Kidney (tissue), 13 donors: ENCODE measurements at regions not wholly inside any gene's neighbourhood (a gene's known extent, or its start where the extent isn't known, plus 50 kb on each side); places are given as distances from the start of the nearest gene placed in this dataset.

Experiments used
- DNase-seq, 5 donors: peaks; one replicate each; pipeline ENCODE4 v3.0.0-alpha.2; 2013 to 2020
- FAIRE-seq: peaks from 2 replicates; lab custom pipeline; 2012; peaks lifted over from hg19 to GRCh38; lab: Jason Lieb, UNC
- H3K27ac ChIP-seq, 2 donors: one replicate each; pipeline ENCODE4 v1.7.0; 2013; ENCODE audit warnings: low read depth in 2 of 2, low read length in 2 of 2, inconsistent platforms in 1 of 2
- H3K27me3 ChIP-seq: one replicate; pipeline ENCODE4 v1.7.1; 2013; ENCODE audit warnings: low read length, inconsistent platforms; ENCODE audit not compliant: control insufficient read depth, insufficient read depth
- H3K36me3 ChIP-seq, 3 donors: one replicate each; pipeline versions ENCODE4 v1.7.0 to v1.7.1; 2013; ENCODE audit warnings: low read length in 3 of 3, control low read depth in 1 of 3, inconsistent platforms in 1 of 3; ENCODE audit not compliant: insufficient read depth in 3 of 3, control insufficient read depth in 2 of 3
- H3K4me1 ChIP-seq, 3 donors: one replicate each; pipeline versions ENCODE4 v1.7.0 to v1.7.1; 2013; ENCODE audit warnings: low read length in 3 of 3, inconsistent platforms in 1 of 3, low read depth in 1 of 3; ENCODE audit not compliant: control insufficient read depth in 2 of 3, insufficient read depth in 2 of 3
- H3K4me3 ChIP-seq, 3 donors: one replicate each; pipeline versions ENCODE4 v1.7.0 to v1.8.1; 2013; ENCODE audit warnings: low read length in 3 of 3, control low read depth in 1 of 3, inconsistent platforms in 1 of 3
- H3K9ac ChIP-seq, 3 donors: one replicate each; pipeline versions ENCODE4 v1.7.0 to v1.7.1; 2013; ENCODE audit warnings: low read length in 3 of 3, control low read depth in 1 of 3, inconsistent platforms in 1 of 3
- H3K9me3 ChIP-seq, 3 donors: one replicate each; pipeline versions ENCODE4 v1.7.0 to v1.7.1; 2013; ENCODE audit warnings: low read length in 3 of 3, control low read depth in 1 of 3, inconsistent platforms in 1 of 3; ENCODE audit not compliant: control insufficient read depth in 2 of 3, insufficient read depth in 1 of 3
- CTCF ChIP-seq: IDR thresholded peaks from 3 replicates; pipeline ENCODE4 v1.5.1; 2012; ENCODE audit warnings: mild to moderate bottlenecking, moderate library complexity, borderline replicate concordance; ENCODE audit not compliant: insufficient read depth; ENCODE audit errors: extremely low read depth
- intact Hi-C: fragments of 100-400 bp; cut with DNase I; formaldehyde crosslinking; loops from one replicate; pipeline ENCODE4 v1.11.1; 2022
- donor health status: control.
- donor health status: control.
- donor health status: control.
- donor health status: control.
- donor health status: control.
- donor health status: DM: yes; HTN: yes; CAD: no.
- donor health status: Normal renal cell carcinoma (clear cell type).

GRCh38 chr10:43965033-43965917 is 316.6 kb upstream of the ZNF32 start:
- Histone ChIP-seq H3K27me3 (no peaks in the 10 kb centered on the region), H3K4me1 (peaks cover 8 to 22% (median 18%) of the 10 kb centered on the region in 3 donors), H3K36me3 (no peaks in the 10 kb centered on the region), H3K4me3 (no peak overlapping the region), H3K9me3 (no peaks in the 10 kb centered on the region), H3K27ac (peak overlapping the region; percentile 23 to 27), H3K9ac (no peak overlapping the region)
- intact Hi-C loops: no loop called here
- TF ChIP-seq CTCF: no peak
- DNase-seq: peak in 3 of 5 donors; percentile 50 to 83 (median 74)
- FAIRE-seq: peak; percentile 35

GRCh38 chr10:43964486-43964885 is 315.8 kb upstream of the ZNF32 start:
- intact Hi-C loops: no loop called here
- peak overlapping the region; percentile 15 to 27 for H3K27ac ChIP-seq
- FAIRE-seq: no peak

DNA sequence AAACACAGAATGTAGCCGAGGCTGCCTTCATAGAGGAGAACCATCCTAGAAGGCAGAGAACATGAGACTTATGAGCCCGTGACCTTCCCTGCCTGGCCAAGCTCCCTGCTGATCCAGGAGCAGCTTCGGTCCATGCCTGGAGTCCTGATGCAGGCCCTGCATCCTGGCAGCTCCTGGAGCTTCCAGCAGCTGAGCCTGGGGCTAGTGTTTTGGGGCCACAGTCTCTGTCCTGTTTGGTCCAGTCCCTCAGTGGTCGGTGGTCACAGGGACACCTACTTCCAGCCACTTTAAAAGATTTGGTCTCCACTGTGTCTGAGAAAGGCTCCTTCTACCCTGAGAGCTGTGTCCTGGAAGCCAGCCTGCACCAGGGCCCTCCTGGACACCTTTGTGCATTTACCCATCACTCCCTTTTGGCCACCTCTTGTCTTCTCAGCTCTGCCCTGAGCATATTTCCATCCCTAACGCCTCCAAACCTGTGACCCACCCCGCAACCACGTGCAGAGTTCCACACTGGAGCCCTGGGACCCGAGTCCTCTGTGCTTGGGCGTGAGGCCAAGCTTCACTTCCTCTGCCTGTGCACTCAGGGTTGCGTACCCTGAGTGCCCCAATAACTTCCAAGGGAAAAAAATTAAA is 315.2 kb upstream of the ZNF32 start:
- Histone ChIP-seq H3K27me3 (no peaks in the 10 kb centered on the region), H3K9me3 (no peaks in the 10 kb centered on the region), H3K36me3 (no peaks in the 10 kb centered on the region), H3K4me3 (no peak overlapping the region), H3K4me1 (peaks cover 8 to 22% (median 18%) of the 10 kb centered on the region in 3 donors), H3K27ac (no peak overlapping the region), H3K9ac (no peak overlapping the region)
- FAIRE-seq (no peak), DNase-seq (no peak)
- intact Hi-C loops: no loop called here
- no peak for TF ChIP-seq CTCF

More at GRCh38 chr10:43964486-43964885, 315.8 kb upstream of the ZNF32 start:
- Histone ChIP-seq H3K27me3 (no peaks in the 10 kb centered on the region), H3K9ac (no peak overlapping the region), H3K9me3 (no peaks in the 10 kb centered on the region), H3K4me1 (peaks cover 8 to 22% (median 18%) of the 10 kb centered on the region in 3 donors), H3K36me3 (no peaks in the 10 kb centered on the region), H3K4me3 (no peak overlapping the region)
- TF ChIP-seq CTCF: no peak
- DNase-seq: peak in 1 of 5 donors; percentile 32
